WI38 (cell line): ENCODE measurements at regions not wholly inside any gene's neighbourhood (a gene's known extent, or its start where the extent isn't known, plus 50 kb on each side); places are given as distances from the start of the nearest gene placed in this dataset.

Experiments
- H3K4me3 ChIP-seq: 2 replicates; pipeline ENCODE4 v1.5.1; 2011; ENCODE audit warnings: low read depth, mild to moderate bottlenecking, control low read depth, low read length
- TF ChIP-seq, protein P1 (sequence below): IDR thresholded peaks from 2 replicates; pipeline ENCODE4 v1.5.1; 2012; ENCODE audit warnings: low read depth, mild to moderate bottlenecking, control low read depth, low read length

DNA sequence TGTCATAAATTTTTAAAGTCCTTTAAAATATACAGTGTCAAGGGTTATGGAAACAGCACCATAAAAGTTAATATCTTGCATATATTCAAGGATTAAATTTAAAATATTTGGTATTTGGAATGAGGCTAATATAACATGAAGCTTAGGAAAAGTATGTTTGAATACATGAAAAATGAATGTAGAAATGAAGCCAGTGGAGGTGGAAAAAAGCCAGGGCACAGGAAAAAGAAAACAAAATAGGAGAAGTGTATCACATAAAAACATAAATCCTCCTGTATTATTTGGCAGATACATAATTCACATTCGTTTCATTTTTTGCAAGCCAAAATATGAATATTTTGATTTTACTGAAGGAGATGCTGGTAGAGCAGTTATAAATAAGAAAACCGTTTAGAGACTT, 587.0 kb upstream of the ZNF608 start:
- TF ChIP-seq, protein P1, sequence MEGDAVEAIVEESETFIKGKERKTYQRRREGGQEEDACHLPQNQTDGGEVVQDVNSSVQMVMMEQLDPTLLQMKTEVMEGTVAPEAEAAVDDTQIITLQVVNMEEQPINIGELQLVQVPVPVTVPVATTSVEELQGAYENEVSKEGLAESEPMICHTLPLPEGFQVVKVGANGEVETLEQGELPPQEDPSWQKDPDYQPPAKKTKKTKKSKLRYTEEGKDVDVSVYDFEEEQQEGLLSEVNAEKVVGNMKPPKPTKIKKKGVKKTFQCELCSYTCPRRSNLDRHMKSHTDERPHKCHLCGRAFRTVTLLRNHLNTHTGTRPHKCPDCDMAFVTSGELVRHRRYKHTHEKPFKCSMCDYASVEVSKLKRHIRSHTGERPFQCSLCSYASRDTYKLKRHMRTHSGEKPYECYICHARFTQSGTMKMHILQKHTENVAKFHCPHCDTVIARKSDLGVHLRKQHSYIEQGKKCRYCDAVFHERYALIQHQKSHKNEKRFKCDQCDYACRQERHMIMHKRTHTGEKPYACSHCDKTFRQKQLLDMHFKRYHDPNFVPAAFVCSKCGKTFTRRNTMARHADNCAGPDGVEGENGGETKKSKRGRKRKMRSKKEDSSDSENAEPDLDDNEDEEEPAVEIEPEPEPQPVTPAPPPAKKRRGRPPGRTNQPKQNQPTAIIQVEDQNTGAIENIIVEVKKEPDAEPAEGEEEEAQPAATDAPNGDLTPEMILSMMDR: no peak
- H3K4me3 ChIP-seq: no peak overlapping the region

DNA sequence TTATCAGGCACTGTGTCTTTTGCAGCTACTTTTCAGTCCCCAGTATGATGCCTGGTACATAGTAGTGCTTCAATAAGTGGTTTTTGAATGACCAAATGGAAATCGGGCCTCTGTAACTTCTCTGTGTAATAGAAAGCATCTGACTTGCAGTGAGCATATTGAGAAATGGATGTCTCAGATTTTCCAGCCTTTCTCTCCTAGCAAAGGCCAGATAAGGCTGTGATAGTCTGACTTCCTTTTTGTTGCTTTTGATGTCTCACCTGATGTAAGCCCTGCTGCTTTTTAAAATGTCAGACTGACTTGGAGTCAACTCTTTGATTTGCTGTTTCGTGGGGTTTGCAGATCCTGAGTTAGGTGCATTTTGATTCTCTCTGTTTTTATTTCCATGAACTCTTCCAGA, 590.0 kb upstream of the ZNF608 start:
- TF ChIP-seq, protein P1: no peak
- H3K4me3 ChIP-seq: no peak overlapping the region

DNA sequence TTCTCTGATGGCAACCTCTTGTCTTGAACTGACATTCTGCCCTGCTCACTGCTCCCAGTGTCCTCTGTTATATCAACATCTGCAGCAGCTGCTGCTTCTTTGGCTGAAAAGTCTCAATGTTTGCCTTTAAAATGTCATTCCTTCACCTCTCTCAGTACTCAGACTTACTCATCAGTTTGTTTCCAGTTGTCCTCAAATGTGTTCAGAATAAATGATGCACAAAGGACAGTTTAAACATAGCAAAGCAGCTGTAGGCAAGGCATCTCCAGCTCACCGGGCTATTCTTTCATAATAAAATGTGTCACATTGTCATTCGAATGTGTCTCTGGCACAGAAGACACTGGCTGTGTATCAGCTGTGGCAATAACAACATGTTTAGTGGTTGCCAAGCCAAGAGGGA, 590.9 kb upstream of the ZNF608 start:
- TF ChIP-seq, protein P1: no peak
- H3K4me3 ChIP-seq: no peak overlapping the region

DNA sequence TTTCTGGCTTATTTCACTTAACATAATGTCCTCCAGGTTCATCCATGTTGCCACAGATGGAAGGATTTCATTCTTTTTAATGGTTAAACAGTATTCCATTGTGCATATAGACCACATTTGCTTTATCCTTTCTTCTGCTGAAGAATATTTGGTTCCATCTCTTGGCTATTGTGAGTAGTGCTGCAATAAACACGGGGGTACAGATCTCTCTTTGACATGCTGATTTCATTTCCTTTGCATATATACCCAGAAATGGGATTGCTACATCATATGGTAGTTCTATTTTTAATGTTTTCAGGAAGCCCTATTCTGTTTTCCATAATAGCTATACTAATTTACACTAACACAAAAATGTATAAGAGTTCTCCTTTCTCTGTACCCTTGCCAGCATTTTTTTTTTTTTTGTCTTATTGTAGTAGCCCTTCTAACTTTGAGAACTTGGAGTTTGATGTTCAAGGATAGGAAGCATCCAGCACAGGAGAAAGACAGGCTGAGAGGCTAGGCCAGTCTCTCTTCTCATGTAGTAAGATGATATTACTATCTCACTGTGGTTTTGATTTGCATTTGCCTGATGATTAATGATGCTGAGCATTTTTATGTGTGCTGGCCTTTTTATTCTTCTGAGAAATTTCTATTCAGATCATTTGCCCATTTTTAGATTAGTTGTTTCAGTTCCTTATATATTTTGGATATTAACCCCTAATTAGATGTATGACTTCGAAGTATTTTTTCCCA, 592.2 kb upstream of the ZNF608 start:
- TF ChIP-seq, protein P1: no peak
- no peak overlapping the region for H3K4me3 ChIP-seq

DNA sequence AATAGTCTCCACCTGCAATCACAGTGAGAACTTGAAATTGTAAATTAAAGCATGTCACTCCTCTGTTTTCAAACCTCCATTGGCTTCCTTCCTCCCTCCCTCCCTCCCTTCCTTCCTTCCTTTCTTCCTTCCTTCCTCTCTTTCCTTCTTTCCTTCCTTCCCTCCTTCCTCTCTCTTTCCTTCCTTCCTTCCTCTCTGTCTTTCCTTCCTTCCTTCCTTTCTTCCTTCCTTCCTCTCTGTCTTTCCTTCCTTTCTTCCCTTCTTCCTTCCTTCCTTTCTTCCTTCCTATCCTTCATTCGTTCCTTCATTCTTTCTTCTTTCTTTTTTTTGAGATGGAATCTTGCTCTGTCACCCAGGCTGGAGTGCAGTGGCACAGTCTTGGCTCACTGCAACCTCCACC, 595.0 kb upstream of the ZNF608 start:
- H3K4me3 ChIP-seq: no peak overlapping the region
- TF ChIP-seq, protein P1: no peak

DNA sequence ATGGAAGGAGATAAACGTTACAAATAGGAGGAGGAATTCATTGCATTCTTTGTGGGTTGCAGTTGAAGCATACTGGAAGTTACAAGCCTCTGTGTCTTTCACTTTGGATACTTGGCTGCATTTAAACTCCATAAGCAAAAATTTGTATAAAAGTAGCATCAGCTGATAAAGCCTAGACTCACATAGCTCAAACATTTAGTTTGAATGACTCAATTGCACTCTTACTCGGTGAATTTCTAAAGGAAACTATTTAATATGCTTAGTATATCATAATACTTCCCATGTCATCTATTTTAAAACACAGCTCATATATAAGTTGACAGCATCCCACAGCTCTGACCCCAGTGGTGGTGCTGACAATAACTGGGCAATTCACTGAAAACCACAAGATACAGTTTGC, 596.6 kb upstream of the ZNF608 start:
- TF ChIP-seq, protein P1: no peak
- H3K4me3 ChIP-seq: no peak overlapping the region

DNA sequence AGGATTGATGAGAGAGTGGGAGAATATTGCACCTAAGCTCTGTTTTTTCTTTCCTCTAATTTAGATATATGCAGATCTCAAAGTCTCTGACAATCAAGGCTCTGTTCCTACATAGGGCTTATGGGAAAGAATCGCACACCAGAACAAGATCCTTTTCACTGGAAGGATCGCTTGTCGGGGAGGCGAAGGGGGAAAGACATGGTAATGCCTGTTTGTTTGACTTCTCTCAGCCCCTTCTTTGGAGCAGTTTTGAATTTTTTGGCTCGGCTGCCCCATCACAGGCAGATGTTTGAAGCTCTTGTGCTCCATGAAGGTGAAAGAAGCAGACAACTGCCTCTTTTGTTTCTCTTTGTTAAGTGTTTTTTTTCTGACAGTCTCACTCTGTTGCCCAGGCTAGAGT, 599.9 kb upstream of the ZNF608 start:
- no peak overlapping the region for H3K4me3 ChIP-seq
- TF ChIP-seq, protein P1: no peak
